DOHH2 (cell line): ENCODE measurements at regions not wholly inside any gene's neighbourhood (a gene's known extent, or its start where the extent isn't known, plus 50 kb on each side); places are given as distances from the start of the nearest gene placed in this dataset.

Experiments
- H3F3A ChIP-seq: fragments of 200-600 bp; sonication (generic), shearing (Covaris generic); 2 replicates; pipeline ENCODE4 v1.6.0; 2016; ENCODE audit warnings: antibody characterized with exemption, mild to moderate bottlenecking; ENCODE audit not compliant: control insufficient read depth, insufficient read depth
- H3K27ac ChIP-seq: fragments of 200-600 bp; sonication (generic); 2 replicates; pipeline ENCODE4 v1.5.1; 2014; ENCODE audit warnings: low read depth, mild to moderate bottlenecking, low read length, moderate library complexity
- H3K27me3 ChIP-seq: fragments of 200-600 bp; sonication (generic); 2 replicates; pipeline ENCODE4 v1.6.1; 2014; ENCODE audit warnings: mild to moderate bottlenecking, low read length, mixed read lengths; ENCODE audit not compliant: control insufficient read depth
- H3K36me3 ChIP-seq: fragments of 200-600 bp; sonication (generic); 2 replicates; pipeline ENCODE4 v1.6.1; 2014; ENCODE audit warnings: mild to moderate bottlenecking, low read length, moderate library complexity, mixed read lengths; ENCODE audit not compliant: control insufficient read depth
- H3K4me1 ChIP-seq: fragments of 200-600 bp; sonication (generic); 2 replicates; pipeline ENCODE4 v1.6.1; 2014; ENCODE audit warnings: mild to moderate bottlenecking, low read length, mixed read lengths; ENCODE audit not compliant: control insufficient read depth
- H3K4me2 ChIP-seq: fragments of 200-600 bp; sonication (generic); 2 replicates; pipeline ENCODE4 v1.6.0; 2014; ENCODE audit warnings: mild to moderate bottlenecking, low read length, moderate library complexity
- H3K4me3 ChIP-seq: fragments of 200-600 bp; sonication (generic); 2 replicates; pipeline ENCODE4 v1.5.1; 2014; ENCODE audit warnings: mild to moderate bottlenecking, low read length, mixed read lengths
- H3K79me2 ChIP-seq: fragments of 200-600 bp; sonication (generic); 2 replicates; pipeline ENCODE4 v1.6.1; 2014; ENCODE audit warnings: mild to moderate bottlenecking, low read length, mixed read lengths; ENCODE audit not compliant: control insufficient read depth
- H3K9me2 ChIP-seq: fragments of 200-600 bp; sonication (generic); replicated peaks from 2 replicates; pipeline ENCODE4 v1.6.1; 2014; ENCODE audit warnings: mild to moderate bottlenecking, low read length, mixed read lengths; ENCODE audit not compliant: control insufficient read depth
- H3K9me3 ChIP-seq: fragments of 200-600 bp; sonication (generic); 2 replicates; pipeline ENCODE4 v1.6.1; 2014; ENCODE audit warnings: antibody characterized with exemption, low read length, mixed read lengths; ENCODE audit not compliant: control insufficient read depth, insufficient read depth
- H4K20me1 ChIP-seq: fragments of 200-600 bp; sonication (generic); 2 replicates; pipeline ENCODE4 v1.6.0; 2014; ENCODE audit warnings: low read depth, mild to moderate bottlenecking, antibody characterized with exemption, low read length, moderate library complexity; ENCODE audit not compliant: control insufficient read depth, insufficient read depth
- CTCF ChIP-seq: fragments of 200-600 bp; sonication (generic); IDR thresholded peaks from one replicate; pipeline ENCODE4 v1.5.1; 2014; ENCODE audit warnings: antibody characterized with exemption, mild to moderate bottlenecking, low read depth, low read length; ENCODE audit not compliant: poor library complexity, severe bottlenecking
- EZH2phosphoT487 ChIP-seq: fragments of 200-600 bp; sonication (generic); IDR thresholded peaks from 2 replicates; pipeline ENCODE4 v1.6.1; 2017; ENCODE audit warnings: borderline replicate concordance, mild to moderate bottlenecking, antibody characterized with exemption, low read length, moderate library complexity, mixed read lengths

GRCh38 chr10:31118556-31118955 is 86.9 kb upstream of the ZNF438 start:
- Histone ChIP-seq H3K27ac (no peak overlapping the region), H4K20me1 (no peaks in the 10 kb centered on the region), H3K27me3 (peaks cover 19% of the 10 kb centered on the region), H3K9me3 (no peaks in the 10 kb centered on the region), H3K9me2 (no peaks in the 10 kb centered on the region), H3F3A (no peaks in the 10 kb centered on the region), H3K4me2 (no peak overlapping the region), H3K4me3 (no peak overlapping the region), H3K79me2 (no peaks in the 10 kb centered on the region), H3K4me1 (no peaks in the 10 kb centered on the region), H3K36me3 (no peaks in the 10 kb centered on the region)
- no peak for TF ChIP-seq CTCF
- no peak for TF ChIP-seq EZH2phosphoT487

- no peaks in the 10 kb centered on the region for H3K36me3 ChIP-seq
- no peaks in the 10 kb centered on the region for H3K9me2 ChIP-seq
- TF ChIP-seq EZH2phosphoT487 (no peak), CTCF (no peak)
- H3K4me3 ChIP-seq: no peak overlapping the region
- no peak overlapping the region for H3K27ac ChIP-seq
- H3K27me3 ChIP-seq: peaks cover 22% of the 10 kb centered on the region
- H3K4me1 ChIP-seq: no peaks in the 10 kb centered on the region
- no peaks in the 10 kb centered on the region for H3K79me2 ChIP-seq
- H4K20me1 ChIP-seq: no peaks in the 10 kb centered on the region
- H3K4me2 ChIP-seq: no peak overlapping the region
- no peaks in the 10 kb centered on the region for H3F3A ChIP-seq
- H3K9me3 ChIP-seq: no peaks in the 10 kb centered on the region
Measured at GRCh38 chr10:31120392-31120791, 88.7 kb upstream of the ZNF438 start.

GRCh38 chr10:31120961-31121685 is 89.5 kb upstream of the ZNF438 start:
- Histone ChIP-seq H3K9me3 (no peaks in the 10 kb centered on the region), H3K27ac (no peak overlapping the region), H3K79me2 (no peaks in the 10 kb centered on the region), H3K4me2 (no peak overlapping the region), H4K20me1 (no peaks in the 10 kb centered on the region), H3K36me3 (no peaks in the 10 kb centered on the region), H3F3A (no peaks in the 10 kb centered on the region), H3K27me3 (peaks cover 22% of the 10 kb centered on the region), H3K4me3 (no peak overlapping the region), H3K9me2 (no peaks in the 10 kb centered on the region), H3K4me1 (no peaks in the 10 kb centered on the region)
- TF ChIP-seq CTCF: no peak
- no peak for TF ChIP-seq EZH2phosphoT487
